Spleen (tissue), 7 donors: ENCODE measurements at regions not wholly inside any gene's neighbourhood (a gene's known extent, or its start where the extent isn't known, plus 50 kb on each side); places are given as distances from the start of the nearest gene placed in this dataset.

Source experiments
- CTCF ChIP-seq, 11 experiments: fragments of 200-600 bp in 7 of 11; fragments of 450-650 bp in 4 of 11; sonication (generic) in 4 of 11; IDR thresholded peaks in 8 of 11; conservative IDR thresholded peaks in 3 of 11; 1 replicate in 7 of 11; 2 replicates in 4 of 11; pipeline versions ENCODE4 v1.4.0 to v1.8.0; 2016 to 2021; ENCODE audit warnings: antibody characterized with exemption in 11 of 11, inconsistent platforms in 4 of 11, mild to moderate bottlenecking in 1 of 11
- POLR2A ChIP-seq, 3 donors: fragments of 450-650 bp; IDR thresholded peaks; one replicate each; pipeline ENCODE4 v1.5.1; 2017; ENCODE audit warnings: antibody characterized with exemption in 3 of 3, mild to moderate bottlenecking in 1 of 3
- donor health status: DM: no; HTN: no; CAD: no; lungs with moderate emphysema.
- donor health status: DM: no; HTN: no; CAD: no.
- donor health status: DM: no; HTN: no; CAD: no.

GRCh38 chr6:47362857-47363461, 53.3 kb upstream of the TNFRSF21 start:
- TF ChIP-seq CTCF (IDR thresholded peaks at IDR 0.05 in 8 of 11, conservative IDR thresholded peaks at IDR 0.05 in 3 of 11) (no peak), POLR2A (IDR thresholded peaks at IDR 0.05) (no peak)
